Sigmoid colon (tissue), 4 donors: ENCODE measurements at regions not wholly inside any gene's neighbourhood (a gene's known extent, or its start where the extent isn't known, plus 50 kb on each side); places are given as distances from the start of the nearest gene placed in this dataset.

Experiments used
- EP300 ChIP-seq, 4 donors: sonication (generic); formaldehyde crosslinking; IDR thresholded peaks; one replicate each; pipeline ENCODE4 v1.6.1; 2017; ENCODE audit warnings: antibody characterized with exemption in 4 of 4
- POLR2A ChIP-seq, 2 donors: fragments of 450-650 bp; IDR thresholded peaks; one replicate each; pipeline ENCODE4 v1.6.1; 2016; ENCODE audit warnings: antibody characterized with exemption in 2 of 2, mild to moderate bottlenecking in 2 of 2, moderate library complexity in 2 of 2
- POLR2AphosphoS5 ChIP-seq, 4 donors: sonication (generic); formaldehyde crosslinking; IDR thresholded peaks; one replicate each; pipeline ENCODE4 v1.6.1; 2017; ENCODE audit warnings: antibody characterized with exemption in 4 of 4
- TF ChIP-seq, protein P1 (sequence below), 4 experiments: fragments of 450-650 bp in 3 of 4; fragments of 200-600 bp in 1 of 4; IDR thresholded peaks; one replicate each; pipeline ENCODE4 v1.5.1; 2016 to 2019; ENCODE audit warnings: antibody characterized with exemption in 4 of 4, mild to moderate bottlenecking in 3 of 4, moderate library complexity in 2 of 4

DNA sequence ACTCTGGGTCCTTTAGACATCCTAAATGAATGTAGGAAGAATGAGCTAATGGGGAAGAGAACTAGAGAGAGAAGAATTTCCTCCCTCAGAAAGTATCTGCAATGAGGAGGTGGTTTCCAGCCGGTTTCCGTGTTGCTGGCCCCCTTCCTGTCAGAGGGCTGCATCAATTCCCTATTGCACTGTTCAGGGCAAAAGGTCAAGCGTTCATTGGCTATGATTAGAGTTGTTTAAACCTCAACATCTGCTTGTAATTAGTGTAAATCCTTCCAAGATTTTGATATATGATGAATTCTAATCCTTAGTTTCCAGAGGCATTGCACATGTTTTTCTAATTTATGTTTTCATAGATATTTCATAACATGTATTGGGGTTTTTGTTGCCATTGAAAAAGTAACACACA lies 107.3 kb upstream of the SGCE start:
- TF ChIP-seq POLR2AphosphoS5 (IDR thresholded peaks at IDR 0.05) (no peak), POLR2A (IDR thresholded peaks at IDR 0.05) (no peak), EP300 (IDR thresholded peaks at IDR 0.05) (no peak)
- TF ChIP-seq, protein P1, sequence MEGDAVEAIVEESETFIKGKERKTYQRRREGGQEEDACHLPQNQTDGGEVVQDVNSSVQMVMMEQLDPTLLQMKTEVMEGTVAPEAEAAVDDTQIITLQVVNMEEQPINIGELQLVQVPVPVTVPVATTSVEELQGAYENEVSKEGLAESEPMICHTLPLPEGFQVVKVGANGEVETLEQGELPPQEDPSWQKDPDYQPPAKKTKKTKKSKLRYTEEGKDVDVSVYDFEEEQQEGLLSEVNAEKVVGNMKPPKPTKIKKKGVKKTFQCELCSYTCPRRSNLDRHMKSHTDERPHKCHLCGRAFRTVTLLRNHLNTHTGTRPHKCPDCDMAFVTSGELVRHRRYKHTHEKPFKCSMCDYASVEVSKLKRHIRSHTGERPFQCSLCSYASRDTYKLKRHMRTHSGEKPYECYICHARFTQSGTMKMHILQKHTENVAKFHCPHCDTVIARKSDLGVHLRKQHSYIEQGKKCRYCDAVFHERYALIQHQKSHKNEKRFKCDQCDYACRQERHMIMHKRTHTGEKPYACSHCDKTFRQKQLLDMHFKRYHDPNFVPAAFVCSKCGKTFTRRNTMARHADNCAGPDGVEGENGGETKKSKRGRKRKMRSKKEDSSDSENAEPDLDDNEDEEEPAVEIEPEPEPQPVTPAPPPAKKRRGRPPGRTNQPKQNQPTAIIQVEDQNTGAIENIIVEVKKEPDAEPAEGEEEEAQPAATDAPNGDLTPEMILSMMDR (IDR thresholded peaks at IDR 0.05): no peak
